ENCODE measurements at regions not wholly inside any gene's neighbourhood (a gene's known extent, or its start where the extent isn't known, plus 50 kb on each side); places are given as distances from the start of the nearest gene placed in this dataset.
A peak's percentile ranks its signal among the peaks of the same experiment; 100 is the strongest.
"Not testable (repeated sequence)": the region's sequence is repeated elsewhere in the genome, so short reads cannot be mapped to it uniquely, and the experiment has no call there.

- no peak for DNase-seq
Measured at GRCh38 chr16:13829697-13830299, 90.2 kb upstream of the ERCC4 start.

DNA sequence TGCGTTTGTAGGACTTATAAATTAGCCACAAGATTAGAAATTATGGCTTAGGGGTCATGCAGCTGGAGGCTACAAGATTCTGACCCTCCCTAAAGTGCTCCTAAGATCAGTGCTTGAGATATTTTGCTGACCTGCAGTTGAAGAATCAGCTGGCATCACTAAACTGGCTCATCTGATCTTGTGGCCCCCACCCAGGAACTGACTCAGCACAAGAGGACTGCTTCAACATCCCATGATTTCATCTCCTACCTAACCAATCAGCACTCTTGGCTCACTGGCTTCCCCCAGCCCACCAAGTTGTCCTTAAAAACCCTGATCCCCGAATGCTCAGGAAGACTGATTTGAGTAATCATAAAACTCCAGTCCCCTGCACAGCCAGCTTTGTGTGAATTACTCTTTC lies 86.4 kb upstream of the ERCC4 start:
- no peak for DNase-seq

- no peak for DNase-seq
Measured at GRCh38 chr16:13835387-13835786, 84.6 kb upstream of the ERCC4 start.

GRCh38 chr16:13835935-13836730 lies 83.8 kb upstream of the ERCC4 start:
- no peak for DNase-seq

GRCh38 chr16:13838401-13839190 lies 81.4 kb upstream of the ERCC4 start:
- DNase-seq = no peak

- DNase-seq = peak; percentile 6
Measured at GRCh38 chr16:13839577-13839976, 80.4 kb upstream of the ERCC4 start.

DNA sequence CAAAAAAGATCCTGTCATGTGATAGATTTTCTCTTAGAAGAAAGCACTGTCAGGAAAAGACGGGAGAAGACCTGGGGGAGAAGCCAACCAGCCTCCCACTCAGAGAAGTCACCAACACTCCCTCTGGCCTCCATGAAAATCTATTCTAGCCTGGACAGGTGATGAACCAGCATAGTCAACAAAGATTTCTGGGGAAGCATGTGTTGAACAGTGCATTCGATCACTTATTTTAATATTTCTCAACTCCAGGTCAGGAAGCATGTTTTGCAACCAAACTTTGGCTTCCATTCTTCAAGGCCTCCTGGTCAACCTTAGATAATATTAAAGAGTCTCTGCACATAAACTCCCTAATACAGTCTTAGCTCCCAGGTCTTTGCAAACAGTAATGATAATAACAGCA lies 74.7 kb upstream of the ERCC4 start:
- no peak for DNase-seq

GRCh38 chr16:13848795-13849194 lies 71.2 kb upstream of the ERCC4 start:
- DNase-seq = no peak

DNA sequence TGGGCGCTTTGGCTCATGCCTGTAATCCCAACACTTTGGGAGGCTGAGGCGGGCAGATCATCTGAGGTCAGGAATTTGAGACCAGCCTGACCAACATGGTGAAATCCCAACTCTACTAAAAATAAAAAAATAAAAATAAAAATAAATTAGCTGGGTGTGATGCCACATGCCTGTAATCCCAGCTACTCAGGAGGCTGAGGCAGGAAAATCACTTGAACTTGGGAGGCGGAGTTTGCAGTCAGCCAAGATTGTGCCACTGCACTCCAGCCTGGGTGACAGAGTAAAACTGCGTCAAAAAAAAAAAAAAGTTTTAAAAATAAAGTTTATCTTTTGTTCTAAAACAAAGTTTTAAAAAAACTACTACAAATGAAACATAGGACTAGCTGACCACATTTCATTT lies 69.8 kb upstream of the ERCC4 start:
- not testable (repeated sequence) for DNase-seq

DNA sequence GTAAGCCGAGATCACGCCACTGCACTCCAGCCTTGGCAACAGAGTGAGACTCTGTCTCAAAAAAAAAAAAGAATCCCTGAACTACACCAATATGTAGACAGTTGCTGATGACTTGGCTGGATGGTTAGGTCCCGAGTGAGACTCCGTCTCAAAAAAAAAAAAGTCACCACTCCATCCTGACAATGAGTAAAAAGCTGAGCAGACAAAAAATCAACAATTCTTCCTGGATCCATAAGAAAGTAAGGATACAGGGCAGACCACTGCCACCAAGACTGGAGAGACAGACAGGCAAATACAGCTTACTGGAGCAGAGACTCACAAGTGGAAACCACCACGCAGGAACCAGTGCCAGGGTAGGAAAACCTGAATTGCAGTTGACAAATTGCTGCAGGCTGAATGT lies 67.1 kb upstream of the ERCC4 start:
- DNase-seq = no peak

GRCh38 chr16:13856398-13856797 lies 63.6 kb upstream of the ERCC4 start:
- DNase-seq = no peak

GRCh38 chr16:13856811-13857511 lies 63.0 kb upstream of the ERCC4 start:
- DNase-seq = no peak

GRCh38 chr16:13858873-13859580 lies 60.9 kb upstream of the ERCC4 start:
- no peak for DNase-seq

DNA sequence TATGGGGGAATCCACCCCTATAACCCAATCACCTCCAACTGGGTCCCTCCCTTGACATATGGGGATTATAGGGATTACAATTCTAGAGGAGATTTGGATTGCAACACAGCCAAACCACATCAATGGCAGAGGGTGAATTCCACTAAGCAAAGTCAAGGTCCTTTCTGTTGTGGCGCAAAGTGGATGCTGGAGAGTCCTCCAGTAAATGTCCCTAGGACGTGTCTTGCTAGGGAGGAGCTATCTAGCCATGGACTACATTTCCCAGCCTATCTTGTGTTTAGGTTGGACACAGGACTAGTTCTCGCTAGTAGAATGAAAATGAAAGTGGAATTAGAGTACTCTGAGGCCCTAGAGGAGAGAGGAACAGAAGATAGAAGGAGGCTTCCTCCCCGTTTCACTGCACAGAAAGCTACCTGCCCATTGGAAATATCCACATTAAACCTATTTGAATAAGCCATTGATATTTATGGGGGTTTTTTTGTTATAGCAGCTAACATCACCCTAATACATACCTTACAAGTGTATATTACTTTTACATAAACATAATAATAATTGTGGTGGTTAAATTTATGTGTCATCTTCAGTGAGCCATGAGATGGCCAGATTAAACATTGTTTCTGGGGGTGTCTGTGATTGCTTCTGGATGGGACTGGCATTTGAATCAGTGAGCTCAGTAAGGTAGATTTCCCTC lies 56.7 kb upstream of the ERCC4 start:
- DNase-seq = no peak

GRCh38 chr16:13864689-13865088 lies 55.3 kb upstream of the ERCC4 start:
- peak; percentile 8 for DNase-seq

DNA sequence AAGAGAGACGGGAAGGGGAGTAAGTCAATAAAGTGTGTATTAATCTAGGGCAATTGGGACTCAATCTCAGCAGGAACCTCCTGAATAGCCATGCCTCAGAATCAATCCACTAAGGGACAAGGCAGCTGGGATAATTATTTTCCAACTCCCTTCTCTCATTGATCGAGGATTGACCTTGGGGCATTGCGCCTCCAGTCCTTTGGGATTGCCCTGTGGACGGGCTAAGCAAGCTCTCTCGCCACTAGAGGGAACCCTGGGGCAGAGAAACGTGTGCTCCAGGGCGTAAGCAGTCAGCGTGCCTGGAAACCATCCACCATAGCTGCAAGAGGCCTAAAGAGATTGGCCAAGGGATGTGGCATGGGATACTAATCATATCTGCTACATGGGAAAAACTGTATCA lies 53.9 kb upstream of the ERCC4 start:
- DNase-seq = peak; percentile 82

Data from hematopoietic multipotent progenitor cell treated with erythropoietin and hydrocortisone succinate and interleukin-3 and kit ligand, for 4 days (in vitro differentiated cells).